GM06990 (cell line): ENCODE measurements at regions not wholly inside any gene's neighbourhood (a gene's known extent, or its start where the extent isn't known, plus 50 kb on each side); places are given as distances from the start of the nearest gene placed in this dataset.

Experiments
- DNase-seq: peaks from one replicate; pipeline ENCODE4 v3.0.0-alpha.2; 2011; ENCODE audit not compliant: insufficient read length; ENCODE audit errors: extremely low read depth
- H3K27me3 ChIP-seq: replicated peaks from 2 replicates; pipeline ENCODE4 v1.6.0; 2011; ENCODE audit warnings: low read length; ENCODE audit not compliant: control insufficient read depth, insufficient read depth
- H3K36me3 ChIP-seq: 2 replicates; pipeline ENCODE4 v1.5.1; 2011; ENCODE audit warnings: low read length; ENCODE audit not compliant: control insufficient read depth, insufficient read depth
- H3K4me3 ChIP-seq: replicated peaks from 2 replicates; pipeline ENCODE4 v1.5.1; 2011; ENCODE audit warnings: low read depth, mild to moderate bottlenecking, control low read depth, low read length
- TF ChIP-seq, protein P1 (sequence below): IDR thresholded peaks from 2 replicates; pipeline ENCODE4 v1.5.1; 2011; ENCODE audit warnings: low read length, control low read depth, mild to moderate bottlenecking, inconsistent platforms; ENCODE audit not compliant: insufficient read depth, poor library complexity, severe bottlenecking

DNA sequence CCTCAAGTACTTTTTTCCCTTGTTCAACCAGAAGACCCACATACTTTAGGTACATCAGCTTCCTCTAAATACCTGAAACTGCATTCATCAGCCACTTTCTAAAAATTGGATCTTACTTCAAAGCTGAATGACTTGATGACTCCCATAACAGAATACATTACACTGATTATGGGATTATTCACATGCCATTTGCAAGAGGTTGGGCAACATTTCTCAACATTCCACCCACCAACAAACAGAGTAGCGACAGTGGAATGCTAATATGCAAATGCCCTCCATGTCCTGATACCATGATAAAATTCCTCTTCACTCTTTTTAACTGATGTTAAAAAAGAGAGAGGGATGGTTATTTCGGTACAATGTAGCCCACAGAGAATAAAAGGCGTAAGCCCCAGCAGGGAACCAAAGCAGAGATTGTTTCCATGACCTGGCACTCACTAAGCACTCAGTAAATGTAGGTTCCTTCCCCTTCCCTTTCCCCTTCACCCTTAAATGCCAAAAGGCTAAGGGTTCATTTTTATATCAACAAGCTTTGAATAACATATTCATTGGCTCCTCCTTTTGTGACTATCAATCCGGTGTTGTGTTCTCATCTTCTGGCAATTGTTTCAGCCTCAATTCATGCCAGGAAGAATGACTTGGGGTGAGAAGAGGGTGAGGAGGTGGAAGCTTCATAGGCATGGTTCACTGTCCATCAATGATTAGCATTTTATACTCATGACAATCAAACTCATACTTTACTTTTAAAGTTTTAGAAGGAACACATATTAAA is 317.2 kb downstream of the DHX15 start:
- DNase-seq = no peak
- Histone ChIP-seq H3K4me3 (no peak overlapping the region), H3K36me3 (no peaks in the 10 kb centered on the region), H3K27me3 (no peaks in the 10 kb centered on the region; the same call in 1 of the 2 replicates)
- TF ChIP-seq, protein P1, sequence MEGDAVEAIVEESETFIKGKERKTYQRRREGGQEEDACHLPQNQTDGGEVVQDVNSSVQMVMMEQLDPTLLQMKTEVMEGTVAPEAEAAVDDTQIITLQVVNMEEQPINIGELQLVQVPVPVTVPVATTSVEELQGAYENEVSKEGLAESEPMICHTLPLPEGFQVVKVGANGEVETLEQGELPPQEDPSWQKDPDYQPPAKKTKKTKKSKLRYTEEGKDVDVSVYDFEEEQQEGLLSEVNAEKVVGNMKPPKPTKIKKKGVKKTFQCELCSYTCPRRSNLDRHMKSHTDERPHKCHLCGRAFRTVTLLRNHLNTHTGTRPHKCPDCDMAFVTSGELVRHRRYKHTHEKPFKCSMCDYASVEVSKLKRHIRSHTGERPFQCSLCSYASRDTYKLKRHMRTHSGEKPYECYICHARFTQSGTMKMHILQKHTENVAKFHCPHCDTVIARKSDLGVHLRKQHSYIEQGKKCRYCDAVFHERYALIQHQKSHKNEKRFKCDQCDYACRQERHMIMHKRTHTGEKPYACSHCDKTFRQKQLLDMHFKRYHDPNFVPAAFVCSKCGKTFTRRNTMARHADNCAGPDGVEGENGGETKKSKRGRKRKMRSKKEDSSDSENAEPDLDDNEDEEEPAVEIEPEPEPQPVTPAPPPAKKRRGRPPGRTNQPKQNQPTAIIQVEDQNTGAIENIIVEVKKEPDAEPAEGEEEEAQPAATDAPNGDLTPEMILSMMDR = no peak

DNA sequence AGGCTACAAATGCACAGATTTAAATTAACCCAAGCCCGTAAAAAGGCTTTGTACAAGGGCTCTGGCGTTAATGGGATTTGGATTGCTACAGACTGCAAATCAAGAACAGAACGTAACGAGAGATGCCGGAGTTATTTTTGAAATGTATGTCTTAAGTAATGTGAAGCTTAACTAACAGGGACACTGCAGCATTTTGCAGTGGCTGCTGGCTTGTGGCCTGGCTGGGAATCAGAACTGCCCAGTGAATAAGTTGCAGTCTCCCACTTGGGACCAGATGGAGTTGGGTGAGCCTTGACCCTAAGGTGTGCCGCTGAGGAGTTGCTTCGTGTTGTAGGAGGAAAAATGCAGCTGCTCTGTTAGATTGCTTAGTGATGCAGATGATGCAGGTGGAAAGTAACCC is 318.4 kb downstream of the DHX15 start:
- Histone ChIP-seq H3K27me3 (no peaks in the 10 kb centered on the region; the same call in 1 of the 2 replicates), H3K4me3 (no peak overlapping the region), H3K36me3 (no peaks in the 10 kb centered on the region)
- DNase-seq = no peak
- TF ChIP-seq, protein P1 = no peak

- no peaks in the 10 kb centered on the region for H3K36me3 ChIP-seq
- TF ChIP-seq, protein P1 = no peak
- H3K27me3 ChIP-seq = no peaks in the 10 kb centered on the region; the same call in 1 of the 2 replicates
- DNase-seq = no peak
- no peak overlapping the region for H3K4me3 ChIP-seq
These were observed 321.7 kb downstream of the DHX15 start for GRCh38 chr4:24262616-24263015.

- no peak overlapping the region for H3K4me3 ChIP-seq
- no peaks in the 10 kb centered on the region for H3K36me3 ChIP-seq
- DNase-seq = no peak
- TF ChIP-seq, protein P1 = no peak
- H3K27me3 ChIP-seq = no peaks in the 10 kb centered on the region; the same call in 1 of the 2 replicates
These were observed 322.3 kb downstream of the DHX15 start for GRCh38 chr4:24262084-24262483.

- no peak for DNase-seq
- H3K36me3 ChIP-seq = no peaks in the 10 kb centered on the region
- TF ChIP-seq, protein P1 = no peak
- no peaks in the 10 kb centered on the region; the same call in 1 of the 2 replicates for H3K27me3 ChIP-seq
- no peak overlapping the region for H3K4me3 ChIP-seq
These were observed 323.3 kb downstream of the DHX15 start for GRCh38 chr4:24260923-24261564.
